Gastrocnemius medialis (tissue), 4 donors: ENCODE measurements at regions not wholly inside any gene's neighbourhood (a gene's known extent, or its start where the extent isn't known, plus 50 kb on each side); places are given as distances from the start of the nearest gene placed in this dataset.
"Not testable (repeated sequence)": the region's sequence is repeated elsewhere in the genome, so short reads cannot be mapped to it uniquely, and the experiment has no call there.

Source experiments
- ATAC-seq, 2 donors: fragments of 150-250 bp; one replicate each; pipeline ENCODE4 v1.9.1; 2016
- DNase-seq, 2 donors: peaks; one replicate each; pipeline ENCODE4 v3.0.0-alpha.2; 2019
- H3K27ac ChIP-seq, 4 donors: fragments of 200-600 bp; sonication (generic); 1 replicate in 1 of 4; 2 replicates in 3 of 4; pipeline ENCODE4 v1.5.1; 2016 to 2018; ENCODE audit warnings: mild to moderate bottlenecking in 2 of 4, moderate library complexity in 1 of 4
- H3K27me3 ChIP-seq, 3 donors: fragments of 200-600 bp; sonication (generic) in 2 of 3; 1 replicate in 1 of 3; 2 replicates in 2 of 3; pipeline versions ENCODE4 v1.5.1 to v1.6.0; 2016 to 2019; ENCODE audit warnings: mild to moderate bottlenecking in 1 of 3, moderate library complexity in 1 of 3
- H3K36me3 ChIP-seq, 2 donors: fragments of 200-600 bp; sonication (generic) in 1 of 2; one replicate each; pipeline ENCODE4 v1.5.1; 2017 to 2018
- H3K4me1 ChIP-seq, 2 donors: fragments of 200-600 bp; sonication (generic) in 1 of 2; one replicate each; pipeline ENCODE4 v1.5.1; 2016 to 2017; ENCODE audit warnings: mild to moderate bottlenecking in 2 of 2
- H3K4me3 ChIP-seq, 4 donors: fragments of 200-600 bp; sonication (generic) in 3 of 4; 1 replicate in 1 of 4; 2 replicates in 3 of 4; pipeline ENCODE4 v1.5.1; 2016 to 2019; ENCODE audit warnings: mild to moderate bottlenecking in 2 of 4
- H3K9me3 ChIP-seq, 3 donors: fragments of 200-600 bp; sonication (generic) in 2 of 3; 1 replicate in 1 of 3; 2 replicates in 2 of 3; pipeline ENCODE4 v1.5.1; 2016 to 2019
- CTCF ChIP-seq, 5 experiments: fragments of 450-650 bp in 3 of 5; fragments of 200-600 bp in 2 of 5; sonication (generic) in 2 of 5; IDR thresholded peaks in 4 of 5; conservative IDR thresholded peaks in 1 of 5; 1 replicate in 4 of 5; 2 replicates in 1 of 5; pipeline ENCODE4 v1.5.1; 2016 to 2019; ENCODE audit warnings: antibody characterized with exemption in 5 of 5, mild to moderate bottlenecking in 3 of 5, moderate library complexity in 3 of 5
- POLR2A ChIP-seq, 2 donors: fragments of 450-650 bp; IDR thresholded peaks; one replicate each; pipeline ENCODE4 v1.6.1; 2017; ENCODE audit warnings: antibody characterized with exemption in 2 of 2, mild to moderate bottlenecking in 2 of 2, moderate library complexity in 2 of 2
- in situ Hi-C, 4 donors: fragments of 200-750 bp; cut with MboI; loops; one replicate each; pipeline versions ENCODE4 v1.15.0 to v1.8.0; 2017; ENCODE audit warnings: low sequenced_read_pairs in 4 of 4
- intact Hi-C: fragments of 100-400 bp; cut with DNase I; formaldehyde crosslinking; loops from one replicate; pipeline ENCODE4 v1.15.1; 2023; ENCODE audit warnings: low total_unique reads

- no peak overlapping the region for H3K4me3 ChIP-seq
- H3K27me3 ChIP-seq, result no peaks in the 10 kb centered on the region
- H3K9me3 ChIP-seq, result no peaks in the 10 kb centered on the region
- no peaks in the 10 kb centered on the region for H3K36me3 ChIP-seq
- DNase-seq, result no peak
- no peaks in the 10 kb centered on the region for H3K4me1 ChIP-seq
- no peak for ATAC-seq
- TF ChIP-seq CTCF (IDR thresholded peaks at IDR 0.05 in 4 of 5, conservative IDR thresholded peaks at IDR 0.05 in 1 of 5) (no peak), POLR2A (IDR thresholded peaks at IDR 0.05) (no peak)
- intact Hi-C loops (no loop called here), in situ Hi-C loops (no loop called here)
- H3K27ac ChIP-seq, result no peak overlapping the region
Measured at GRCh38 chr17:55996826-55997225, 156.4 kb upstream of the ANKFN1 start.

- Histone ChIP-seq H3K4me1 (no peaks in the 10 kb centered on the region), H3K27me3 (no peaks in the 10 kb centered on the region), H3K27ac (no peak overlapping the region), H3K36me3 (no peaks in the 10 kb centered on the region), H3K9me3 (no peaks in the 10 kb centered on the region), H3K4me3 (no peak overlapping the region)
- DNase-seq (no peak), ATAC-seq (no peak)
- TF ChIP-seq CTCF (IDR thresholded peaks at IDR 0.05 in 4 of 5, conservative IDR thresholded peaks at IDR 0.05 in 1 of 5) (no peak), POLR2A (IDR thresholded peaks at IDR 0.05) (no peak)
- in situ Hi-C loops, result no loop called here
- intact Hi-C loops, result no loop called here
Measured at GRCh38 chr17:56000411-56000810, 152.9 kb upstream of the ANKFN1 start.

- DNase-seq, H3K9me3 ChIP-seq, H3K4me1 ChIP-seq, intact Hi-C loops, ATAC-seq, H3K27me3 ChIP-seq, in situ Hi-C loops, H3K36me3 ChIP-seq, H3K4me3 ChIP-seq, H3K27ac ChIP-seq: not testable (repeated sequence)
Measured at GRCh38 chr17:56002656-56003055, 150.6 kb upstream of the ANKFN1 start.

- Histone ChIP-seq H3K36me3 (no peaks in the 10 kb centered on the region), H3K4me1 (no peaks in the 10 kb centered on the region), H3K27me3 (no peaks in the 10 kb centered on the region), H3K9me3 (no peaks in the 10 kb centered on the region), H3K27ac (no peak overlapping the region), H3K4me3 (no peak overlapping the region)
- TF ChIP-seq POLR2A (IDR thresholded peaks at IDR 0.05), result no peak
- TF ChIP-seq CTCF (IDR thresholded peaks at IDR 0.05 in 4 of 5, conservative IDR thresholded peaks at IDR 0.05 in 1 of 5), result no peak
- ATAC-seq (peak in 1 of 2 donors; percentile 49), DNase-seq (peak in 1 of 2 donors; percentile 15)
- intact Hi-C loops (no loop called here), in situ Hi-C loops (no loop called here)
Measured at GRCh38 chr17:56009795-56010651, 143.3 kb upstream of the ANKFN1 start.

GRCh38 chr17:56011406-56012131, 141.7 kb upstream of the ANKFN1 start:
- Histone ChIP-seq H3K27me3 (no peaks in the 10 kb centered on the region), H3K27ac (no peak overlapping the region), H3K4me1 (no peaks in the 10 kb centered on the region), H3K4me3 (no peak overlapping the region), H3K36me3 (no peaks in the 10 kb centered on the region), H3K9me3 (no peaks in the 10 kb centered on the region)
- ATAC-seq (no peak), DNase-seq (no peak)
- in situ Hi-C loops (no loop called here), intact Hi-C loops (no loop called here)
- TF ChIP-seq CTCF (IDR thresholded peaks at IDR 0.05 in 4 of 5, conservative IDR thresholded peaks at IDR 0.05 in 1 of 5) (no peak), POLR2A (IDR thresholded peaks at IDR 0.05) (no peak)
